ENCODE measurements at regions not wholly inside any gene's neighbourhood (a gene's known extent, or its start where the extent isn't known, plus 50 kb on each side); places are given as distances from the start of the nearest gene placed in this dataset.

DNA sequence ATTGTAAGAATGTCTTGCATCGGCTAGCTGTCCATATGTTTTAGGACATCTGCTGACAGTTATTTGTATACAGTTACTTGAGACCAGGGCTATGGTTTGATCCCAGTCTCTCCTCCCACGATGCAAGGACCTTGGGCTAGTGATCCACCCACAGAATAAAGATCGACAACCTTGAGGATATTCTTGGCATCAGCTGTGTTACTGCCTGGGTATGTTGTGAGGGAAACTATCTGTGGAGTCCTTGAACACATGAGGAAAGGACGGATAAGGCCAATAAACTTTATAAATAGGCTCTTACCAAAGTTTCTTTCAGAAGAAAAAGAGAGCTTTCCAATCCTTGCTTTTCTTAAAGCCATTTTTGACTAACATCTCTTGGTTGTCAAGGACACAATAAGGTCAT is 70.8 kb upstream of the HEY2 start:
- Histone ChIP-seq H3K36me3 (no peaks in the 10 kb centered on the region), H3K9me3 (no peaks in the 10 kb centered on the region), H3K4me1 (no peaks in the 10 kb centered on the region), H3K27me3 (no peaks in the 10 kb centered on the region), H3K27ac (no peak overlapping the region), H3K4me3 (no peak overlapping the region)
- intact Hi-C loops (cut with DNase I): no loop called here
- 53 to 66% methylated on average over 4 of the region's 4 CpGs for WGBS, 2 donors
- no peak for DNase-seq
- TF ChIP-seq, protein P1, sequence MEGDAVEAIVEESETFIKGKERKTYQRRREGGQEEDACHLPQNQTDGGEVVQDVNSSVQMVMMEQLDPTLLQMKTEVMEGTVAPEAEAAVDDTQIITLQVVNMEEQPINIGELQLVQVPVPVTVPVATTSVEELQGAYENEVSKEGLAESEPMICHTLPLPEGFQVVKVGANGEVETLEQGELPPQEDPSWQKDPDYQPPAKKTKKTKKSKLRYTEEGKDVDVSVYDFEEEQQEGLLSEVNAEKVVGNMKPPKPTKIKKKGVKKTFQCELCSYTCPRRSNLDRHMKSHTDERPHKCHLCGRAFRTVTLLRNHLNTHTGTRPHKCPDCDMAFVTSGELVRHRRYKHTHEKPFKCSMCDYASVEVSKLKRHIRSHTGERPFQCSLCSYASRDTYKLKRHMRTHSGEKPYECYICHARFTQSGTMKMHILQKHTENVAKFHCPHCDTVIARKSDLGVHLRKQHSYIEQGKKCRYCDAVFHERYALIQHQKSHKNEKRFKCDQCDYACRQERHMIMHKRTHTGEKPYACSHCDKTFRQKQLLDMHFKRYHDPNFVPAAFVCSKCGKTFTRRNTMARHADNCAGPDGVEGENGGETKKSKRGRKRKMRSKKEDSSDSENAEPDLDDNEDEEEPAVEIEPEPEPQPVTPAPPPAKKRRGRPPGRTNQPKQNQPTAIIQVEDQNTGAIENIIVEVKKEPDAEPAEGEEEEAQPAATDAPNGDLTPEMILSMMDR (IDR thresholded peaks at IDR 0.05): no peak
- no peak for TF ChIP-seq POLR2A (IDR thresholded peaks at IDR 0.05)

DNA sequence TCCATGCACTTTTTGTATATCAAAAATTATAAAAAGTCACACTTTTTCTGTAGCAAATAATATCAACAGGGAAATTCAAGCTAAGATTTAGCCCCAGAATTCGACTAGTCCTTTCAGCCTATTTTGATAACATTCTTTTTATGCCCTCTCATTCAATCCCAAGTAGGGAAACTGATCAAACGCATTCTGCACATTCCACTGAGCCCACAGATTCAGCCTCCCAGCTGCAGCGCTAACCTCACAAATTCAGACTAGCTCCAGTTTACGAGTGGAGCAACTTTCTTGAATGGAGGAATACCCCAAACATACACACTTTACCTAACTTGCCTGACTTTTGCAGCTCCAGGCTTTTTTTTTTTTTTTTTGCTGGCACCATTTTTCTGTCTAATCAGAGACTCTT is 70.3 kb upstream of the HEY2 start:
- intact Hi-C loops (cut with DNase I): no loop called here
- TF ChIP-seq POLR2A (IDR thresholded peaks at IDR 0.05): no peak
- TF ChIP-seq, protein P1 (IDR thresholded peaks at IDR 0.05): no peak
- H3K4me1 ChIP-seq: no peaks in the 10 kb centered on the region
- 66 to 80% methylated on average over 4 of the region's 4 CpGs for WGBS, 2 donors
- no peak for DNase-seq
- no peak overlapping the region for H3K4me3 ChIP-seq
- H3K27ac ChIP-seq: no peak overlapping the region
- H3K9me3 ChIP-seq: no peaks in the 10 kb centered on the region
- H3K27me3 ChIP-seq: no peaks in the 10 kb centered on the region
- no peaks in the 10 kb centered on the region for H3K36me3 ChIP-seq

DNA sequence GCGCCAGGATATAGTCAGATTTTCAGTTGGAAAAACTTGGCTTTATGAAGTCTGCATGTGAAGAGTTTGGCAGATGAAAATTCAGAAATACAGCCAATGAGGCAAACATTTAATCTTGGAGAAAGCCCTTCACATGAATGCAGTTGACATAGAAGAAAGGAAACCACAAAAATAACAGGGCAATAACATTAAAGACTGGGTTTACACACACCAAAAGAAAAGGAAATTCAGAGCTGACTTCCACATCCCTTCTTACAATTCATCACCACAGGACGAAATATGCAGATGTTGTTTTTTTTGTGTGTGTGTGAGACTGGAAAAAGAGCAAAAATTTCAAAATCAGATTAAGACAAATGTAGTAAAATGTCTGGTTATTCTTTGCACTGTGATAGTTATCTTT is 69.8 kb upstream of the HEY2 start:
- no peak for DNase-seq
- Histone ChIP-seq H3K4me1 (no peaks in the 10 kb centered on the region), H3K4me3 (no peak overlapping the region), H3K9me3 (no peaks in the 10 kb centered on the region), H3K36me3 (no peaks in the 10 kb centered on the region), H3K27me3 (no peaks in the 10 kb centered on the region), H3K27ac (no peak overlapping the region)
- 55 to 62% methylated on average over 2 of the region's 2 CpGs for WGBS, 2 donors
- no peak for TF ChIP-seq POLR2A (IDR thresholded peaks at IDR 0.05)
- TF ChIP-seq, protein P1 (IDR thresholded peaks at IDR 0.05): no peak
- intact Hi-C loops (cut with DNase I): no loop called here

DNA sequence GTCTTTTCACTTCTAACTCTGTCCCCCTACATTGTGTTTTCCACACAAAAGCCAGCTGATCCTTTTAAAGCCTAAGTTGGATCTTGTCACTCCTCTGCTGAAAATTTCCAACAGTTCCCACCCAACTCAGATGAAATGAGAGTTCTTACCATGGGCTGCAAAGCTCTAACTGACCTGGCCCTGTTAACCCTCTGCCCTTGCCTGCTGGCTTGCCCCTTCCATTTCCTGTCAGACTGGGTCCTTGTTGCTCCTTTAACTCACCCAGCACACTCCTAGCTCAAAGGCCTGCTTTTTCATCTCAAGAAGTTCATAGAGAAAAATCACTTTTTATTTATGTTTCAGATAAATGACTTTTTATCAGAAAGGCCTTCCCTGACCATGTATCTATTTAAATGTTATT is 66.5 kb upstream of the HEY2 start:
- no peaks in the 10 kb centered on the region for H3K9me3 ChIP-seq
- intact Hi-C loops (cut with DNase I): no loop called here

DNA sequence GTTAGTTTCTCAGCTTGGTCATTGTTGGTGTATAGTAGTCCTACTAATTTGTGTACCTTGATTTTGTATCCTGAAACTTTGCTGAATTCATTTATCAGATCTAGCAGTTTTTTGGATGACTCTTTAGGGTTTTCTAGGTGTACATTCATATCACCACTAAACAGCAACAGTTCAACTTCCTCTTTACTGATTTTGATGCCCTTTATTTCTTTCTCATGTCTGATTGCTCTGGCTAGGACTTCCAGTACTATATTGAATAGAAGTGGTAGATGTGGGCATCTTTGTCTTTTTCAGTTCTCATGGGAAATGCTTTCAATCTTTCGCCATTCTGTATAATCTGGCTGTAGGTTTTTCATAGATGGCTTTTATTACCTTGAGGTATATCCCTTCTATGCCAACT is 61.3 kb upstream of the HEY2 start:
- Histone ChIP-seq H3K9me3 (peaks cover 0 to 4% (median 0%) of the 10 kb centered on the region in 3 donors), H3K36me3 (no peaks in the 10 kb centered on the region), H3K4me3 (no peak overlapping the region), H3K27me3 (no peaks in the 10 kb centered on the region), H3K27ac (no peak overlapping the region), H3K4me1 (no peaks in the 10 kb centered on the region)
- no peak for TF ChIP-seq POLR2A (IDR thresholded peaks at IDR 0.05)
- TF ChIP-seq, protein P1 (IDR thresholded peaks at IDR 0.05): no peak
- no peak for DNase-seq
- WGBS, 2 donors: 86% methylated on average over 1 of the region's 1 CpG
- intact Hi-C loops (cut with DNase I): no loop called here

More for the DNA sequence above, 66.5 kb upstream of the HEY2 start:
- H3K4me3 ChIP-seq: no peak overlapping the region
- no peak for DNase-seq
- no peak for TF ChIP-seq POLR2A (IDR thresholded peaks at IDR 0.05)
- TF ChIP-seq, protein P1 (IDR thresholded peaks at IDR 0.05): no peak
- no peaks in the 10 kb centered on the region for H3K36me3 ChIP-seq
- no peaks in the 10 kb centered on the region for H3K27me3 ChIP-seq
- no peak overlapping the region for H3K27ac ChIP-seq
- no peaks in the 10 kb centered on the region for H3K4me1 ChIP-seq
